CD14-positive monocyte (primary cell): ENCODE measurements at regions not wholly inside any gene's neighbourhood (a gene's known extent, or its start where the extent isn't known, plus 50 kb on each side); places are given as distances from the start of the nearest gene placed in this dataset.

Experiments used
- DNase-seq, 3 donors: peaks; one replicate each; pipeline ENCODE4 v3.0.0-alpha.2; 2011 to 2022
- H2AFZ ChIP-seq: 2 replicates; pipeline ENCODE4 v1.6.0; 2012; ENCODE audit warnings: mild to moderate bottlenecking, low read depth, low read length, inconsistent platforms; ENCODE audit not compliant: insufficient read depth, poor library complexity, severe bottlenecking
- H3K27ac ChIP-seq, 2 donors: 1 replicate in 1 of 2; 2 replicates in 1 of 2; pipeline ENCODE4 v1.5.1; 2012 to 2013; ENCODE audit warnings: low read length in 2 of 2, control low read depth in 1 of 2, inconsistent platforms in 1 of 2, low read depth in 1 of 2, mild to moderate bottlenecking in 1 of 2
- H3K27me3 ChIP-seq, 2 donors: one replicate each; pipeline versions ENCODE4 v1.6.0 to v1.6.1; 2011 to 2013; ENCODE audit warnings: low read length in 2 of 2; ENCODE audit not compliant: control insufficient read depth in 2 of 2, insufficient read depth in 2 of 2
- H3K36me3 ChIP-seq, 2 donors: replicated peaks in 1 of 2; 1 replicate in 1 of 2; 2 replicates in 1 of 2; pipeline versions ENCODE4 v1.5.1 to v1.6.1; 2012 to 2013; ENCODE audit warnings: low read length in 2 of 2, control low read depth in 1 of 2, inconsistent platforms in 1 of 2, mild to moderate bottlenecking in 1 of 2; ENCODE audit not compliant: insufficient read depth in 2 of 2, control insufficient read depth in 1 of 2
- H3K4me1 ChIP-seq, 2 donors: 1 replicate in 1 of 2; 2 replicates in 1 of 2; pipeline versions ENCODE4 v1.5.1 to v1.6.1; 2012 to 2013; ENCODE audit warnings: low read length in 2 of 2, control low read depth in 1 of 2, inconsistent platforms in 1 of 2, mild to moderate bottlenecking in 1 of 2, moderate library complexity in 1 of 2; ENCODE audit not compliant: insufficient read depth in 2 of 2, control insufficient read depth in 1 of 2
- H3K4me2 ChIP-seq: replicated peaks from 2 replicates; pipeline ENCODE3; 2012; ENCODE audit warnings: low read length, moderate library complexity, mild to moderate bottlenecking; ENCODE audit not compliant: poor library complexity, severe bottlenecking; ENCODE audit errors: extremely low read depth
- H3K4me3 ChIP-seq, 3 experiments: fragments of 200-600 bp in 1 of 3; sonication (generic) in 1 of 3; replicated peaks in 1 of 3; 1 replicate in 2 of 3; 2 replicates in 1 of 3; pipeline ENCODE4 v1.5.1; 2011 to 2013; ENCODE audit warnings: low read length in 3 of 3, mild to moderate bottlenecking in 3 of 3, control low read depth in 2 of 3, low read depth in 2 of 3, inconsistent platforms in 1 of 3, moderate library complexity in 1 of 3
- H3K79me2 ChIP-seq: 2 replicates; pipeline ENCODE4 v1.6.0; 2012; ENCODE audit warnings: mild to moderate bottlenecking, control low read depth, inconsistent platforms, low read length, moderate library complexity; ENCODE audit not compliant: insufficient read depth
- H3K9ac ChIP-seq: 2 replicates; pipeline ENCODE4 v1.6.0; 2017; ENCODE audit warnings: low read length, mild to moderate bottlenecking; ENCODE audit not compliant: insufficient read depth, poor library complexity, severe bottlenecking
- H3K9me3 ChIP-seq, 2 donors: replicated peaks in 1 of 2; 1 replicate in 1 of 2; 2 replicates in 1 of 2; pipeline versions ENCODE4 v1.5.1 to v1.6.1; 2012 to 2013; ENCODE audit warnings: low read length in 2 of 2, control low read depth in 1 of 2; ENCODE audit not compliant: control insufficient read depth in 1 of 2, insufficient read depth in 1 of 2
- H4K20me1 ChIP-seq: 2 replicates; pipeline ENCODE4 v1.6.0; 2012; ENCODE audit warnings: mild to moderate bottlenecking, low read length, control low read depth, moderate library complexity; ENCODE audit not compliant: insufficient read depth
- H3K27ac Mint-ChIP-seq, 7 donors: one replicate each; pipeline ENCODE4 v1.8.0; 2020; ENCODE audit warnings: mild to moderate bottlenecking in 7 of 7, mixed read lengths in 7 of 7, moderate library complexity in 6 of 7, inconsistent platforms in 2 of 7
- H3K27me3 Mint-ChIP-seq, 3 donors: one replicate each; pipeline ENCODE4 v1.8.0; 2021 to 2022; ENCODE audit warnings: low read depth in 3 of 3, mild to moderate bottlenecking in 3 of 3, mixed read lengths in 3 of 3, moderate library complexity in 3 of 3, inconsistent platforms in 1 of 3
- H3K36me3 Mint-ChIP-seq, 2 donors: one replicate each; pipeline ENCODE4 v1.8.0; 2020; ENCODE audit warnings: mixed read lengths in 2 of 2, inconsistent platforms in 1 of 2, mild to moderate bottlenecking in 1 of 2
- H3K4me1 Mint-ChIP-seq: one replicate; pipeline ENCODE4 v1.8.0; 2020; ENCODE audit warnings: mild to moderate bottlenecking, mixed read lengths
- H3K4me3 Mint-ChIP-seq, 2 donors: one replicate each; pipeline ENCODE4 v1.8.0; 2020; ENCODE audit warnings: mild to moderate bottlenecking in 2 of 2, mixed read lengths in 2 of 2, moderate library complexity in 1 of 2
- H3K9me3 Mint-ChIP-seq, 7 donors: one replicate each; pipeline ENCODE4 v1.8.0; 2020 to 2022; ENCODE audit warnings: mixed read lengths in 7 of 7, mild to moderate bottlenecking in 6 of 7, moderate library complexity in 6 of 7, inconsistent platforms in 2 of 7
- WGBS: methylation state at CpG from one replicate; pipeline ENCODE4 v1.1.5; 2013; ENCODE audit warnings: missing lambda C conversion rate; ENCODE audit not compliant: insufficient coverage; 5-methylcytosine and 5-hydroxymethylcytosine counted together
- intact Hi-C, 2 donors: fragments of 100-400 bp; cut with micrococcal nuclease; formaldehyde crosslinking; loops; one replicate each; pipeline versions ENCODE4 v1.15.0 to v1.15.1; 2023
- TF ChIP-seq, protein P1 (sequence below): fragments of 200-600 bp; IDR thresholded peaks from one replicate; pipeline ENCODE4 v1.8.0; 2022; ENCODE audit warnings: antibody characterized with exemption, mild to moderate bottlenecking

DNA sequence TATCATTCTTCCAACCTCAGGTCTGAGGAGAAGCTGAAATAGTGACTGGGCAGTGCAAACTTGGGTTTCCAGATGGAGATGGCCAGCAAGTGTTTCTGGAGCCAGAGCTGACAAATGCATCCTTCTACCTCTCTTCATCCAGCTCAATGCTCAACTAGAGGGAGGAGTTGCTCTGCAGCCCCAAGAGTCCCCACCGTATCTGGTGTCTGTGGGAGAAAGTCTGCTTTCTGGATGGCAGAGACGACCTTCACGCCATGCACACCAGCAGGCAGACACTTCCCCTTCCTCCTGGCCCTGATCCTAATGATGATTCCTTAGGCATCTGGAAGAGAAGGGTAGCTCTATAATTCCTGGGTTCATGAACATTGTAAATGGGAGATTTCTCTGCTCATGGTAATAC is 127.4 kb upstream of the SPACA1 start:
- Mint-ChIP-seq H3K27ac (no peak overlapping the region), H3K9me3 (peaks cover 0 to 8% (median 4%) of the 10 kb centered on the region in 7 donors), H3K36me3 (no peaks in the 10 kb centered on the region), H3K4me3 (no peak overlapping the region), H3K27me3 (peaks cover 0 to 5% (median 3%) of the 10 kb centered on the region in 3 donors), H3K4me1 (peaks cover 13% of the 10 kb centered on the region)
- TF ChIP-seq, protein P1, sequence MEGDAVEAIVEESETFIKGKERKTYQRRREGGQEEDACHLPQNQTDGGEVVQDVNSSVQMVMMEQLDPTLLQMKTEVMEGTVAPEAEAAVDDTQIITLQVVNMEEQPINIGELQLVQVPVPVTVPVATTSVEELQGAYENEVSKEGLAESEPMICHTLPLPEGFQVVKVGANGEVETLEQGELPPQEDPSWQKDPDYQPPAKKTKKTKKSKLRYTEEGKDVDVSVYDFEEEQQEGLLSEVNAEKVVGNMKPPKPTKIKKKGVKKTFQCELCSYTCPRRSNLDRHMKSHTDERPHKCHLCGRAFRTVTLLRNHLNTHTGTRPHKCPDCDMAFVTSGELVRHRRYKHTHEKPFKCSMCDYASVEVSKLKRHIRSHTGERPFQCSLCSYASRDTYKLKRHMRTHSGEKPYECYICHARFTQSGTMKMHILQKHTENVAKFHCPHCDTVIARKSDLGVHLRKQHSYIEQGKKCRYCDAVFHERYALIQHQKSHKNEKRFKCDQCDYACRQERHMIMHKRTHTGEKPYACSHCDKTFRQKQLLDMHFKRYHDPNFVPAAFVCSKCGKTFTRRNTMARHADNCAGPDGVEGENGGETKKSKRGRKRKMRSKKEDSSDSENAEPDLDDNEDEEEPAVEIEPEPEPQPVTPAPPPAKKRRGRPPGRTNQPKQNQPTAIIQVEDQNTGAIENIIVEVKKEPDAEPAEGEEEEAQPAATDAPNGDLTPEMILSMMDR: no peak
- no peaks in the 10 kb centered on the region for H3K79me2 ChIP-seq
- peak overlapping the region; percentile 14 for H2AFZ ChIP-seq
- no peaks in the 10 kb centered on the region for H3K36me3 ChIP-seq
- DNase-seq: no peak
- no peaks in the 10 kb centered on the region for H4K20me1 ChIP-seq
- peaks cover 0 to 5% of the 10 kb centered on the region in 2 donors for H3K9me3 ChIP-seq
- no peak overlapping the region for H3K4me2 ChIP-seq
- H3K27ac ChIP-seq: no peak overlapping the region
- no peak overlapping the region for H3K9ac ChIP-seq
- intact Hi-C loops: no loop called here
- H3K27me3 ChIP-seq: peaks cover 0 to 2% of the 10 kb centered on the region in 2 donors
- no peak overlapping the region for H3K4me3 ChIP-seq
- WGBS: no CpG with 5 or more reads among the region's 3 CpGs
- peaks cover 9 to 13% of the 10 kb centered on the region in 2 donors for H3K4me1 ChIP-seq

DNA sequence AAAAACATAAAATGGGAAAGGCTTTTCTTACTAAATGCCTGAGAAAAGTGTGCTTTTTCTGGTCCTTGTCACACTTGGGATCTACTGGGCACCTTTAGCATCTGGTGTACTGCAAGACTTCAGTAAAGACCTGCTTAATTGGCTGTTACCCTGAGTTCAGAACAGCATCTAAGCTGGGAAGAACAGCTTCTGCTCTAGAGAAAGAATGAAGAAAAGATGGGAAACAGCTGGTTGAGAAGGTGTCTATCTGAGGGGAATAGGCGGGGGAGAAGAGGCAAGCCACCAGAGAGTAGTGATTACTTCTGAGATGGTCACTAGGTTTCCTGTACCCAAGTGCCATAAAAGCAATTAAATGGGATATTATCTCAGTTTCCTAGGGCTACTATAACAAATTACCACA is 128.2 kb upstream of the SPACA1 start:
- H3K27ac Mint-ChIP-seq: no peak overlapping the region
- peaks cover 13% of the 10 kb centered on the region for H3K4me1 Mint-ChIP-seq
- peaks cover 9 to 13% of the 10 kb centered on the region in 2 donors for H3K4me1 ChIP-seq
- H3K4me3 Mint-ChIP-seq: no peak overlapping the region
- no CpG with 5 or more reads among the region's 1 CpG for WGBS
- H3K79me2 ChIP-seq: no peaks in the 10 kb centered on the region
- intact Hi-C loops: no loop called here
- TF ChIP-seq, protein P1: no peak
- no peak overlapping the region for H2AFZ ChIP-seq
- H3K9me3 Mint-ChIP-seq: peaks cover 0 to 8% (median 4%) of the 10 kb centered on the region in 7 donors
- H3K4me3 ChIP-seq: no peak overlapping the region
- peaks cover 0 to 5% of the 10 kb centered on the region in 2 donors for H3K9me3 ChIP-seq
- DNase-seq: no peak
- no peak overlapping the region for H3K4me2 ChIP-seq
- H3K27me3 Mint-ChIP-seq: peaks cover 0 to 4% (median 3%) of the 10 kb centered on the region in 3 donors
- no peaks in the 10 kb centered on the region for H3K36me3 ChIP-seq
- no peaks in the 10 kb centered on the region for H3K36me3 Mint-ChIP-seq
- no peak overlapping the region for H3K9ac ChIP-seq
- peaks cover 0 to 2% of the 10 kb centered on the region in 2 donors for H3K27me3 ChIP-seq
- H3K27ac ChIP-seq: no peak overlapping the region
- no peaks in the 10 kb centered on the region for H4K20me1 ChIP-seq
